HG02884 (cell line): ENCODE measurements at regions not wholly inside any gene's neighbourhood (a gene's known extent, or its start where the extent isn't known, plus 50 kb on each side); places are given as distances from the start of the nearest gene placed in this dataset.
"Not testable (repeated sequence)": the region's sequence is repeated elsewhere in the genome, so short reads cannot be mapped to it uniquely, and the experiment has no call there.

Experiments
- ATAC-seq: cut with Tn5 transposase; IDR thresholded peaks from one replicate; pipeline ENCODE4 v1.9.1; 2021; ENCODE audit warnings: mild to moderate bottlenecking, moderate library complexity; ENCODE audit not compliant: unreplicated experiment

GRCh38 chr4:66955784-66956183, 589.5 kb downstream of the CENPC start:
- no peak for ATAC-seq

- no peak for ATAC-seq
Measured at GRCh38 chr4:66949419-66949818, 595.9 kb downstream of the CENPC start.

- no peak for ATAC-seq
Measured at GRCh38 chr4:66946761-66947160, 598.5 kb downstream of the CENPC start.

GRCh38 chr4:66943112-66943511, 602.2 kb downstream of the CENPC start:
- ATAC-seq: no peak

GRCh38 chr4:66931981-66932380, 613.3 kb downstream of the CENPC start:
- not testable (repeated sequence) for ATAC-seq

- no peak for ATAC-seq
Measured at GRCh38 chr4:66930206-66930605, 615.1 kb downstream of the CENPC start.

GRCh38 chr4:66929748-66930147, 615.6 kb downstream of the CENPC start:
- ATAC-seq: no peak

- ATAC-seq: not testable (repeated sequence)
Measured at GRCh38 chr4:66928881-66929280, 616.4 kb downstream of the CENPC start.

GRCh38 chr4:66927937-66928336, 617.4 kb downstream of the CENPC start:
- ATAC-seq: no peak

- no peak for ATAC-seq
Measured at GRCh38 chr4:66926687-66927086, 618.6 kb downstream of the CENPC start.

- ATAC-seq: no peak
Measured at GRCh38 chr4:66923081-66923865, 622.0 kb downstream of the CENPC start.

- ATAC-seq: no peak
Measured at GRCh38 chr4:66921433-66921832, 623.9 kb downstream of the CENPC start.

GRCh38 chr4:66920514-66920913, 624.8 kb downstream of the CENPC start:
- no peak for ATAC-seq

GRCh38 chr4:66911880-66912279, 633.4 kb downstream of the CENPC start:
- ATAC-seq: no peak

GRCh38 chr4:66906314-66906713, 639.0 kb downstream of the CENPC start:
- ATAC-seq: no peak

- ATAC-seq: no peak
Measured at GRCh38 chr4:66899422-66900065, 645.8 kb downstream of the CENPC start.

GRCh38 chr4:66893807-66894206, 651.5 kb downstream of the CENPC start:
- no peak for ATAC-seq

GRCh38 chr4:66887061-66887460, 658.2 kb downstream of the CENPC start:
- no peak for ATAC-seq

- ATAC-seq: no peak
Measured at GRCh38 chr4:66885501-66886165, 659.7 kb downstream of the CENPC start.

GRCh38 chr4:66876946-66877345, 668.4 kb downstream of the CENPC start:
- ATAC-seq: no peak

GRCh38 chr4:66872661-66873060, 672.6 kb downstream of the CENPC start:
- no peak for ATAC-seq

GRCh38 chr4:66863481-66863880, 681.8 kb downstream of the CENPC start:
- ATAC-seq: no peak
